OCI-LY7 (cell line): ENCODE measurements at regions not wholly inside any gene's neighbourhood (a gene's known extent, or its start where the extent isn't known, plus 50 kb on each side); places are given as distances from the start of the nearest gene placed in this dataset.

ENCODE experiments used
- CTCF ChIP-seq: fragments of 200-600 bp; sonication (generic); conservative IDR thresholded peaks from 2 replicates; pipeline ENCODE4 v1.5.1; 2014; ENCODE audit warnings: mild to moderate bottlenecking, antibody characterized with exemption, low read length, moderate library complexity, mixed read lengths
- EZH2phosphoT487 ChIP-seq: fragments of 200-600 bp; sonication (generic); IDR thresholded peaks from 2 replicates; pipeline ENCODE4 v1.6.1; 2018; ENCODE audit warnings: low read depth, borderline replicate concordance, mild to moderate bottlenecking, mixed run types, antibody characterized with exemption, low read length, moderate library complexity, mixed read lengths

DNA sequence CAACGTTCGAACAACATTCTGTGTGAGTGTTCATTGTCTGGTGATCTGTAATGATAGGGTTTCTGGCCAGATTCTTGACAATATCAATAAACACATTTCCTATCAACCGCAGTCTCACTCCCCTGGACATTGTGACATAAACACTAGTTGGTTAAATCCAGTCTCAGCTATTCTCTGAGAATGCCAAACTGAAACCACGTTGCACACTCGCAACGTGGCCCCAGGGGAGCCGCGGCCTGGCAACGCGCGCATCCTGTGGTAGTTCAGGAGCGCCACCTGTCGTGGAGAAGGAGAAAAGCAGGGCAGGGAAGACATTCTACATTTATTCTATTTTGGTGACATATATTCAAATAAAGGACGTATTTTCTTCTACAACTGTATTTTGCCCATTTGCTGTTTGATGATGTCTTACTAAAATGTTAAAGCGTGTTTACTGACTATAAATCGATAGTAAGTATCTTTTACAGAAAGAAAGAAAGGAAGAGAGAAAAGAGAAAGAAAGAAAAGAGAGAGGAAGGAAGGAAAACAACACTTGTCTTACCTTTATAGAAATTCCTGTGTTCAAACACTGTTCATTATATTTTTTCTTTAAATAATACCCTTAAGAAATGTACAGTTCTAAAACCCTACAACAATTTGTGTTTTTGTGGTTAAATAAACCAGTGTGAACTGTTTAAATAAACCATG is 738.3 kb upstream of the FRG1 start:
- peak; percentile 88 for TF ChIP-seq CTCF
- TF ChIP-seq EZH2phosphoT487, result no peak
